Uterus (tissue), 3 donors: ENCODE measurements at regions not wholly inside any gene's neighbourhood (a gene's known extent, or its start where the extent isn't known, plus 50 kb on each side); places are given as distances from the start of the nearest gene placed in this dataset.

Experiments
- DNase-seq, 2 donors: peaks; one replicate each; pipeline ENCODE4 v3.0.0-alpha.2; 2019 to 2020
- H3K27ac ChIP-seq, 2 donors: fragments of 200-600 bp; sonication (generic); 1 replicate in 1 of 2; 2 replicates in 1 of 2; pipeline ENCODE4 v1.5.1; 2016 to 2018
- H3K27me3 ChIP-seq, 2 donors: fragments of 200-600 bp; sonication (generic); one replicate each; pipeline ENCODE4 v1.5.1; 2018 to 2019; ENCODE audit warnings: control low read depth in 1 of 2
- H3K36me3 ChIP-seq, 2 donors: fragments of 200-600 bp; sonication (generic); one replicate each; pipeline ENCODE4 v1.5.1; 2019; ENCODE audit warnings: control low read depth in 1 of 2
- H3K4me1 ChIP-seq, 2 donors: fragments of 200-600 bp; sonication (generic); one replicate each; pipeline ENCODE4 v1.5.1; 2018 to 2019; ENCODE audit warnings: control low read depth in 1 of 2
- H3K4me3 ChIP-seq, 2 donors: fragments of 200-600 bp; sonication (generic); 1 replicate in 1 of 2; 2 replicates in 1 of 2; pipeline ENCODE4 v1.5.1; 2018 to 2019; ENCODE audit warnings: mild to moderate bottlenecking in 1 of 2
- H3K9me3 ChIP-seq, 2 donors: fragments of 200-600 bp; sonication (generic); one replicate each; pipeline ENCODE4 v1.5.1; 2019; ENCODE audit warnings: control low read depth in 1 of 2
- POLR2A ChIP-seq, 2 donors: fragments of 450-650 bp; IDR thresholded peaks; one replicate each; pipeline ENCODE4 v1.6.1; 2016; ENCODE audit warnings: antibody characterized with exemption in 2 of 2, mild to moderate bottlenecking in 1 of 2, moderate library complexity in 1 of 2
- intact Hi-C: fragments of 100-400 bp; cut with DNase I; formaldehyde crosslinking; loops from one replicate; pipeline ENCODE4 v1.15.1; 2023; ENCODE audit warnings: low total_unique reads
- TF ChIP-seq, protein P1 (sequence below), 4 experiments: fragments of 200-600 bp in 2 of 4; fragments of 450-650 bp in 2 of 4; sonication (generic) in 2 of 4; IDR thresholded peaks; one replicate each; pipeline ENCODE4 v1.5.1; 2016 to 2019; ENCODE audit warnings: antibody characterized with exemption in 4 of 4, mild to moderate bottlenecking in 2 of 4, moderate library complexity in 1 of 4
- donor health status: DM: yes; HTN: yes; CAD: no.

- no peak for DNase-seq
- no peaks in the 10 kb centered on the region for H3K27me3 ChIP-seq
- TF ChIP-seq, protein P1, sequence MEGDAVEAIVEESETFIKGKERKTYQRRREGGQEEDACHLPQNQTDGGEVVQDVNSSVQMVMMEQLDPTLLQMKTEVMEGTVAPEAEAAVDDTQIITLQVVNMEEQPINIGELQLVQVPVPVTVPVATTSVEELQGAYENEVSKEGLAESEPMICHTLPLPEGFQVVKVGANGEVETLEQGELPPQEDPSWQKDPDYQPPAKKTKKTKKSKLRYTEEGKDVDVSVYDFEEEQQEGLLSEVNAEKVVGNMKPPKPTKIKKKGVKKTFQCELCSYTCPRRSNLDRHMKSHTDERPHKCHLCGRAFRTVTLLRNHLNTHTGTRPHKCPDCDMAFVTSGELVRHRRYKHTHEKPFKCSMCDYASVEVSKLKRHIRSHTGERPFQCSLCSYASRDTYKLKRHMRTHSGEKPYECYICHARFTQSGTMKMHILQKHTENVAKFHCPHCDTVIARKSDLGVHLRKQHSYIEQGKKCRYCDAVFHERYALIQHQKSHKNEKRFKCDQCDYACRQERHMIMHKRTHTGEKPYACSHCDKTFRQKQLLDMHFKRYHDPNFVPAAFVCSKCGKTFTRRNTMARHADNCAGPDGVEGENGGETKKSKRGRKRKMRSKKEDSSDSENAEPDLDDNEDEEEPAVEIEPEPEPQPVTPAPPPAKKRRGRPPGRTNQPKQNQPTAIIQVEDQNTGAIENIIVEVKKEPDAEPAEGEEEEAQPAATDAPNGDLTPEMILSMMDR (IDR thresholded peaks at IDR 0.05), result no peak
- no peak for TF ChIP-seq POLR2A (IDR thresholded peaks at IDR 0.05)
- no peaks in the 10 kb centered on the region for H3K4me1 ChIP-seq
- H3K9me3 ChIP-seq, result no peaks in the 10 kb centered on the region
- no peak overlapping the region for H3K27ac ChIP-seq
- intact Hi-C loops, result no loop called here
- H3K36me3 ChIP-seq, result no peaks in the 10 kb centered on the region
- no peak overlapping the region for H3K4me3 ChIP-seq
Measured at GRCh38 chr1:81010126-81010525, 790.6 kb upstream of the ADGRL2 start.

DNA sequence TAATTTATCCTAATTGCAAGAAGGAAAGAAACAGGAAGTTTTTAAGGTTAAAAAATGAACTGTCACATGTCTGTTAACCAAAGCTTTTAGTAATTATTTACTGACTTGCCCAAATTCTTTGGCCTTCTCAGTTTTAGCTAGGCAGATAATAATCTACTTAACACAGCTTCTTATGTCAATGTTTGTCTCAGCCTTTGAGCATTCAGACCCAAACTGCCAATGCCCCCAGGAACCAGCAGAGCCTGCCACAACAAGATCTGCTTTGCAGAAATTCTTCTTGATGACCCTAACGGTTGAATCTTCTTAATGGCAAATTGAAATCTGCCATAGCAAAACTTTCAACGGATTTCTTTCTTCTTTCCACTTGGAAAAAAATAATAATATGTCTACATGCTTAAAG, 792.4 kb upstream of the ADGRL2 start:
- DNase-seq, result no peak
- intact Hi-C loops, result no loop called here
- Histone ChIP-seq H3K27ac (no peak overlapping the region), H3K4me3 (no peak overlapping the region), H3K36me3 (no peaks in the 10 kb centered on the region), H3K9me3 (no peaks in the 10 kb centered on the region), H3K4me1 (no peaks in the 10 kb centered on the region), H3K27me3 (no peaks in the 10 kb centered on the region)
- TF ChIP-seq, protein P1 (IDR thresholded peaks at IDR 0.05), result no peak
- no peak for TF ChIP-seq POLR2A (IDR thresholded peaks at IDR 0.05)

DNA sequence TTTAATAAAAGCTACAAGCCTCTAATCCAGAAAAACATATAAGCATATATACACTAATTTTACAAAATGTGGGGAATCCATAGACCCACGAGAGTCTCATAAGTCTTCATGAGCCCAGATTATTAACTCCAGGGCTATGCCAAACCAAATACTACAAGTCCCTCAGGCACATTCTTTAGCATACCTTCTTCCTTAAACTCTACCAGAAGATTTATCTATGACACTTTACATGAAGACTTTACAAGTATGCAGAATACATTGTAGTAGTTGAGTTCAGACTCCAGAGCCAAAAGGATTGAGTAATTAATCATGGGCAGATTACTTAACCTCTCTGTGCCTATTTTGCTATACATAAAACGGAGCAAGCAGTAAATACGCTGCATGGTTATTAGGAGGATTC, 793.7 kb upstream of the ADGRL2 start:
- no peak for DNase-seq
- intact Hi-C loops, result no loop called here
- no peaks in the 10 kb centered on the region for H3K4me1 ChIP-seq
- no peak overlapping the region for H3K27ac ChIP-seq
- H3K36me3 ChIP-seq, result no peaks in the 10 kb centered on the region
- no peaks in the 10 kb centered on the region for H3K9me3 ChIP-seq
- TF ChIP-seq POLR2A (IDR thresholded peaks at IDR 0.05), result no peak
- TF ChIP-seq, protein P1 (IDR thresholded peaks at IDR 0.05), result no peak
- H3K27me3 ChIP-seq, result no peaks in the 10 kb centered on the region
- H3K4me3 ChIP-seq, result no peak overlapping the region

DNA sequence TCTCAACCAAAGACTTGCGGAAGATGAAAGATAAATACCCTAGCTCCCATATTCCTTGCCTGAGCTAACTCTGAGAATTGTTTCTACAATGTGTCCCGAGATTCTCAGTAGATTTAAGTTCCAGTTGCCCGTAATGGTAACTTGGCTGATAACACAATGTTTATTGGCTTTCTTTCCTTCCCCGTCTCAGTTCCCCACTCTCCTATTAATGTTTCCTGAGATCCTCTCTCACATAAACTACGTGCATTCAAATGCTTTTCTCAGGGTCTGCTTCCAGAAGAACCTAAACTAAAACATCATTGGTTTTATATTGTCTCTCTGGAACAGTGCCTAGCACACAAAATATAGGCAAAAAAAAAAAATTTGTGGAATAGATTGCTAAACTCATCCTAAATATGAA, 794.2 kb upstream of the ADGRL2 start:
- TF ChIP-seq, protein P1 (IDR thresholded peaks at IDR 0.05), result no peak
- TF ChIP-seq POLR2A (IDR thresholded peaks at IDR 0.05), result no peak
- no peak for DNase-seq
- H3K9me3 ChIP-seq, result no peaks in the 10 kb centered on the region

DNA sequence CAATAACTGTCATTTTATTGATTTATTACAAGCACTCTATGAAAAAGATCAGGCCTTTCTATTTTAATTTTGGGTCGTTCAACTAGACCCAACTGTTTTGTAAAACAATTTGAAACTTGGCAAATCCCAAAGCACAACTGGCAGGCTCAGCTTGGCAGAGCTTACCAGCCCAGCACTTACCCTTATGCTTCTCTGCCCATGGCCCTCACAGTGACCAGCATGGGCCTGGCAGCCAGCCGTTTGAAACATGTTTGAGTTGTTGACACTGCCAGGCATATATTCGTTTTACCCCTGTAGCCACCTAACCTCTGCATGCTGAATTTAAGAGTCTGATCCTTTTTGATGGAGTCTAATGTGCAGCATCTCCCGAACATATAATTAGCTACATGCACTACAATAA, 796.7 kb upstream of the ADGRL2 start:
- DNase-seq, result no peak
- H3K27ac ChIP-seq, result no peak overlapping the region
- H3K27me3 ChIP-seq, result no peaks in the 10 kb centered on the region
- intact Hi-C loops, result no loop called here
- TF ChIP-seq, protein P1 (IDR thresholded peaks at IDR 0.05), result no peak
- no peak for TF ChIP-seq POLR2A (IDR thresholded peaks at IDR 0.05)
- H3K4me1 ChIP-seq, result no peaks in the 10 kb centered on the region
- H3K36me3 ChIP-seq, result no peaks in the 10 kb centered on the region
- no peak overlapping the region for H3K4me3 ChIP-seq
- H3K9me3 ChIP-seq, result no peaks in the 10 kb centered on the region

More for the DNA sequence above, 794.2 kb upstream of the ADGRL2 start:
- Histone ChIP-seq H3K4me1 (no peaks in the 10 kb centered on the region), H3K27ac (no peak overlapping the region), H3K4me3 (no peak overlapping the region), H3K27me3 (no peaks in the 10 kb centered on the region), H3K36me3 (no peaks in the 10 kb centered on the region)
- intact Hi-C loops, result no loop called here
